ENCODE measurements at regions not wholly inside any gene's neighbourhood (a gene's known extent, or its start where the extent isn't known, plus 50 kb on each side); places are given as distances from the start of the nearest gene placed in this dataset.

DNA sequence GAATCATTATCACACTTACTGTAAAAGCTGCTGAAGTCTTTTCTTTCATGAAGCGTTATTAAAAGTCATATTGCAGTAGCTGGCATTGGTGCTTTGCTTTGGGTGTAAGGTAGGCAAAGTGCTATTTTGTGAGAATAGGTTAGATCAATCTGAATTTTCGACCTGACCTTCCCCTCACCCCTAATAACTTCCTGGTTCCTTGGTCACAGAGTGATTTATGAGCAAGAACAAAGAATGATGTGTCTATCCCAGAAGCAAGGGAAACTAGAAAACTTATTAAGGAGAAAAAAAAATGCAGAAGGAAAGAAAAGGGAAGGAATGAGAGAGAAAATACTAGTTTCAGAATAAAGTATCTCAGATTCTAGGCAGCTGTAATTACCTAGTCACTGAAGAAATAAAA is 163.1 kb upstream of the MEIS1 start:
- Histone ChIP-seq H3K79me2 (no peaks in the 10 kb centered on the region), H3K36me3 (ENCODE audit: control insufficient read depth, insufficient read depth, low read length) (no peaks in the 10 kb centered on the region), H2AFZ (no peak overlapping the region), H3K9me3 (ENCODE audit: control insufficient read depth, low read length) (no peaks in the 10 kb centered on the region), H3K4me1 (no peaks in the 10 kb centered on the region), H3K4me2 (ENCODE audit: low read length) (no peak overlapping the region), H3K27me3 (ENCODE audit: control insufficient read depth, insufficient read depth, low read length) (no peaks in the 10 kb centered on the region), H3K27ac (no peak overlapping the region), H3K9ac (no peak overlapping the region), H3K4me3 (ENCODE audit: low read depth, low read length) (no peak overlapping the region)
- TF ChIP-seq, protein P1, sequence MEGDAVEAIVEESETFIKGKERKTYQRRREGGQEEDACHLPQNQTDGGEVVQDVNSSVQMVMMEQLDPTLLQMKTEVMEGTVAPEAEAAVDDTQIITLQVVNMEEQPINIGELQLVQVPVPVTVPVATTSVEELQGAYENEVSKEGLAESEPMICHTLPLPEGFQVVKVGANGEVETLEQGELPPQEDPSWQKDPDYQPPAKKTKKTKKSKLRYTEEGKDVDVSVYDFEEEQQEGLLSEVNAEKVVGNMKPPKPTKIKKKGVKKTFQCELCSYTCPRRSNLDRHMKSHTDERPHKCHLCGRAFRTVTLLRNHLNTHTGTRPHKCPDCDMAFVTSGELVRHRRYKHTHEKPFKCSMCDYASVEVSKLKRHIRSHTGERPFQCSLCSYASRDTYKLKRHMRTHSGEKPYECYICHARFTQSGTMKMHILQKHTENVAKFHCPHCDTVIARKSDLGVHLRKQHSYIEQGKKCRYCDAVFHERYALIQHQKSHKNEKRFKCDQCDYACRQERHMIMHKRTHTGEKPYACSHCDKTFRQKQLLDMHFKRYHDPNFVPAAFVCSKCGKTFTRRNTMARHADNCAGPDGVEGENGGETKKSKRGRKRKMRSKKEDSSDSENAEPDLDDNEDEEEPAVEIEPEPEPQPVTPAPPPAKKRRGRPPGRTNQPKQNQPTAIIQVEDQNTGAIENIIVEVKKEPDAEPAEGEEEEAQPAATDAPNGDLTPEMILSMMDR (IDR thresholded peaks at IDR 0.05), result no peak

GRCh38 chr2:66270247-66270646 is 164.7 kb upstream of the MEIS1 start:
- TF ChIP-seq, protein P1 (IDR thresholded peaks at IDR 0.05), result no peak
- H3K79me2 ChIP-seq, result no peaks in the 10 kb centered on the region
- H3K9me3 ChIP-seq (ENCODE audit: control insufficient read depth, low read length), result no peaks in the 10 kb centered on the region
- no peaks in the 10 kb centered on the region for H3K36me3 ChIP-seq (ENCODE audit: control insufficient read depth, insufficient read depth, low read length)
- H3K4me2 ChIP-seq (ENCODE audit: low read length), result no peak overlapping the region
- no peak overlapping the region for H3K9ac ChIP-seq
- H2AFZ ChIP-seq, result no peak overlapping the region
- no peak overlapping the region for H3K4me3 ChIP-seq (ENCODE audit: low read depth, low read length)
- no peak overlapping the region for H3K27ac ChIP-seq
- H3K27me3 ChIP-seq (ENCODE audit: control insufficient read depth, insufficient read depth, low read length), result no peaks in the 10 kb centered on the region
- H3K4me1 ChIP-seq, result no peaks in the 10 kb centered on the region

GRCh38 chr2:66269166-66269565 is 165.8 kb upstream of the MEIS1 start:
- TF ChIP-seq, protein P1 (IDR thresholded peaks at IDR 0.05), result no peak
- H3K4me3 ChIP-seq (ENCODE audit: low read depth, low read length), result no peak overlapping the region
- no peaks in the 10 kb centered on the region for H3K27me3 ChIP-seq (ENCODE audit: control insufficient read depth, insufficient read depth, low read length)
- no peak overlapping the region for H3K4me2 ChIP-seq (ENCODE audit: low read length)
- H3K79me2 ChIP-seq, result no peaks in the 10 kb centered on the region
- H3K9ac ChIP-seq, result no peak overlapping the region
- H3K4me1 ChIP-seq, result no peaks in the 10 kb centered on the region
- H3K36me3 ChIP-seq (ENCODE audit: control insufficient read depth, insufficient read depth, low read length), result no peaks in the 10 kb centered on the region
- no peak overlapping the region for H3K27ac ChIP-seq
- no peaks in the 10 kb centered on the region for H3K9me3 ChIP-seq (ENCODE audit: control insufficient read depth, low read length)
- H2AFZ ChIP-seq, result no peak overlapping the region

GRCh38 chr2:66268756-66269155 is 166.2 kb upstream of the MEIS1 start:
- H2AFZ ChIP-seq, result no peak overlapping the region
- no peak overlapping the region for H3K4me3 ChIP-seq (ENCODE audit: low read depth, low read length)
- no peak overlapping the region for H3K9ac ChIP-seq
- TF ChIP-seq, protein P1 (IDR thresholded peaks at IDR 0.05), result no peak
- no peak overlapping the region for H3K27ac ChIP-seq
- no peaks in the 10 kb centered on the region for H3K27me3 ChIP-seq (ENCODE audit: control insufficient read depth, insufficient read depth, low read length)
- no peaks in the 10 kb centered on the region for H3K36me3 ChIP-seq (ENCODE audit: control insufficient read depth, insufficient read depth, low read length)
- H3K4me1 ChIP-seq, result no peaks in the 10 kb centered on the region
- no peaks in the 10 kb centered on the region for H3K9me3 ChIP-seq (ENCODE audit: control insufficient read depth, low read length)
- no peak overlapping the region for H3K4me2 ChIP-seq (ENCODE audit: low read length)
- no peaks in the 10 kb centered on the region for H3K79me2 ChIP-seq

GRCh38 chr2:66264354-66264753 is 170.6 kb upstream of the MEIS1 start:
- no peaks in the 10 kb centered on the region for H3K9me3 ChIP-seq (ENCODE audit: control insufficient read depth, low read length)
- H3K79me2 ChIP-seq, result no peaks in the 10 kb centered on the region
- H3K4me2 ChIP-seq (ENCODE audit: low read length), result no peak overlapping the region
- no peak overlapping the region for H3K27ac ChIP-seq
- no peaks in the 10 kb centered on the region for H3K27me3 ChIP-seq (ENCODE audit: control insufficient read depth, insufficient read depth, low read length)
- H3K36me3 ChIP-seq (ENCODE audit: control insufficient read depth, insufficient read depth, low read length), result no peaks in the 10 kb centered on the region
- H3K4me3 ChIP-seq (ENCODE audit: low read depth, low read length), result no peak overlapping the region
- TF ChIP-seq, protein P1 (IDR thresholded peaks at IDR 0.05), result no peak
- no peaks in the 10 kb centered on the region for H3K4me1 ChIP-seq
- H2AFZ ChIP-seq, result no peak overlapping the region
- no peak overlapping the region for H3K9ac ChIP-seq
